HL-60 (cell line): ENCODE measurements at regions not wholly inside any gene's neighbourhood (a gene's known extent, or its start where the extent isn't known, plus 50 kb on each side); places are given as distances from the start of the nearest gene placed in this dataset.

Experiments
- DNase-seq, 2 experiments: peaks; one replicate each; pipeline ENCODE4 v3.0.0-alpha.2; 2010 to 2020; ENCODE audit warnings: low read depth in 1 of 2, low spot score in 1 of 2
- H3K27ac ChIP-seq: fragments of 250-450 bp; sonication (Bioruptor Pico); replicated peaks from 2 replicates; pipeline ENCODE4 v1.5.1; 2020; ENCODE audit warnings: mild to moderate bottlenecking, moderate library complexity
- H3K27me3 ChIP-seq: fragments of 250-450 bp; sonication (Bioruptor Pico); 2 replicates; pipeline ENCODE4 v1.5.1; 2021; ENCODE audit warnings: mild to moderate bottlenecking, moderate library complexity; ENCODE audit not compliant: insufficient read depth, poor library complexity, severe bottlenecking
- H3K4me3 ChIP-seq: replicated peaks from 2 replicates; pipeline ENCODE4 v1.5.1; 2011; ENCODE audit warnings: mild to moderate bottlenecking, control low read depth, low read length; ENCODE audit not compliant: insufficient read depth
- GABPA ChIP-seq: IDR thresholded peaks from 2 replicates; pipeline ENCODE4 v1.6.1; 2012; ENCODE audit warnings: low read depth
- POLR2AphosphoS5 ChIP-seq: IDR thresholded peaks from 2 replicates; pipeline ENCODE4 v1.6.1; 2012; ENCODE audit warnings: low read depth
- SPI1 ChIP-seq: IDR thresholded peaks from 2 replicates; pipeline ENCODE4 v1.6.1; 2012; ENCODE audit warnings: low read depth, mild to moderate bottlenecking, borderline replicate concordance
- TF ChIP-seq, protein P1 (sequence below): IDR thresholded peaks from 2 replicates; pipeline ENCODE4 v1.6.1; 2012; ENCODE audit warnings: low read depth; ENCODE audit not compliant: insufficient replicate concordance
- TF ChIP-seq, protein P2 (sequence below): IDR thresholded peaks from one replicate; pipeline ENCODE4 v1.5.1; 2011; ENCODE audit warnings: low read length, control low read depth, inconsistent platforms; ENCODE audit not compliant: insufficient read depth

DNA sequence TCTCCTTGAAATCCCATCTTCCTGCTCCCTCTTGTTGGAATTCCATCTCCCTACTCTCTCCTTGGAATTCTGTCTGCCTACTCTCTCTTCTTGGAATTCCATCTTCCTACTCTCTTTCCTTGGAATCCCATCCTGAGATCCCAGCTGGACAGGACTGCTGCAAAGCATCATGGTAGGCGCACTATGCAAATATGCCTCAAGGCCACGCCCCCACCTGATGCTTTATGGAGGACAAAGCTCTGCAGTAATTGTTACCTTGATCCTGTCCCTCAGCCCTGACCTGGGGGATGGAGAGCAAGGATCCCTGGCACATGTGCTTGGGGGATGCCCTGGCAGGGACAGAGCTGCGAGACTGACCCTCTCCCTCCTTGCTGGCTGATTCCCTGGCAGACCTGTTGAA lies 185.6 kb downstream of the TBX5 start:
- DNase-seq = no peak
- Histone ChIP-seq H3K4me3 (no peak overlapping the region), H3K27ac (no peak overlapping the region), H3K27me3 (peaks cover 2% of the 10 kb centered on the region)
- TF ChIP-seq, protein P1, sequence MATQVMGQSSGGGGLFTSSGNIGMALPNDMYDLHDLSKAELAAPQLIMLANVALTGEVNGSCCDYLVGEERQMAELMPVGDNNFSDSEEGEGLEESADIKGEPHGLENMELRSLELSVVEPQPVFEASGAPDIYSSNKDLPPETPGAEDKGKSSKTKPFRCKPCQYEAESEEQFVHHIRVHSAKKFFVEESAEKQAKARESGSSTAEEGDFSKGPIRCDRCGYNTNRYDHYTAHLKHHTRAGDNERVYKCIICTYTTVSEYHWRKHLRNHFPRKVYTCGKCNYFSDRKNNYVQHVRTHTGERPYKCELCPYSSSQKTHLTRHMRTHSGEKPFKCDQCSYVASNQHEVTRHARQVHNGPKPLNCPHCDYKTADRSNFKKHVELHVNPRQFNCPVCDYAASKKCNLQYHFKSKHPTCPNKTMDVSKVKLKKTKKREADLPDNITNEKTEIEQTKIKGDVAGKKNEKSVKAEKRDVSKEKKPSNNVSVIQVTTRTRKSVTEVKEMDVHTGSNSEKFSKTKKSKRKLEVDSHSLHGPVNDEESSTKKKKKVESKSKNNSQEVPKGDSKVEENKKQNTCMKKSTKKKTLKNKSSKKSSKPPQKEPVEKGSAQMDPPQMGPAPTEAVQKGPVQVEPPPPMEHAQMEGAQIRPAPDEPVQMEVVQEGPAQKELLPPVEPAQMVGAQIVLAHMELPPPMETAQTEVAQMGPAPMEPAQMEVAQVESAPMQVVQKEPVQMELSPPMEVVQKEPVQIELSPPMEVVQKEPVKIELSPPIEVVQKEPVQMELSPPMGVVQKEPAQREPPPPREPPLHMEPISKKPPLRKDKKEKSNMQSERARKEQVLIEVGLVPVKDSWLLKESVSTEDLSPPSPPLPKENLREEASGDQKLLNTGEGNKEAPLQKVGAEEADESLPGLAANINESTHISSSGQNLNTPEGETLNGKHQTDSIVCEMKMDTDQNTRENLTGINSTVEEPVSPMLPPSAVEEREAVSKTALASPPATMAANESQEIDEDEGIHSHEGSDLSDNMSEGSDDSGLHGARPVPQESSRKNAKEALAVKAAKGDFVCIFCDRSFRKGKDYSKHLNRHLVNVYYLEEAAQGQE = no peak
- no peak for TF ChIP-seq SPI1
- no peak for TF ChIP-seq POLR2AphosphoS5
- no peak for TF ChIP-seq GABPA
- TF ChIP-seq, protein P2, sequence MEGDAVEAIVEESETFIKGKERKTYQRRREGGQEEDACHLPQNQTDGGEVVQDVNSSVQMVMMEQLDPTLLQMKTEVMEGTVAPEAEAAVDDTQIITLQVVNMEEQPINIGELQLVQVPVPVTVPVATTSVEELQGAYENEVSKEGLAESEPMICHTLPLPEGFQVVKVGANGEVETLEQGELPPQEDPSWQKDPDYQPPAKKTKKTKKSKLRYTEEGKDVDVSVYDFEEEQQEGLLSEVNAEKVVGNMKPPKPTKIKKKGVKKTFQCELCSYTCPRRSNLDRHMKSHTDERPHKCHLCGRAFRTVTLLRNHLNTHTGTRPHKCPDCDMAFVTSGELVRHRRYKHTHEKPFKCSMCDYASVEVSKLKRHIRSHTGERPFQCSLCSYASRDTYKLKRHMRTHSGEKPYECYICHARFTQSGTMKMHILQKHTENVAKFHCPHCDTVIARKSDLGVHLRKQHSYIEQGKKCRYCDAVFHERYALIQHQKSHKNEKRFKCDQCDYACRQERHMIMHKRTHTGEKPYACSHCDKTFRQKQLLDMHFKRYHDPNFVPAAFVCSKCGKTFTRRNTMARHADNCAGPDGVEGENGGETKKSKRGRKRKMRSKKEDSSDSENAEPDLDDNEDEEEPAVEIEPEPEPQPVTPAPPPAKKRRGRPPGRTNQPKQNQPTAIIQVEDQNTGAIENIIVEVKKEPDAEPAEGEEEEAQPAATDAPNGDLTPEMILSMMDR = no peak

DNA sequence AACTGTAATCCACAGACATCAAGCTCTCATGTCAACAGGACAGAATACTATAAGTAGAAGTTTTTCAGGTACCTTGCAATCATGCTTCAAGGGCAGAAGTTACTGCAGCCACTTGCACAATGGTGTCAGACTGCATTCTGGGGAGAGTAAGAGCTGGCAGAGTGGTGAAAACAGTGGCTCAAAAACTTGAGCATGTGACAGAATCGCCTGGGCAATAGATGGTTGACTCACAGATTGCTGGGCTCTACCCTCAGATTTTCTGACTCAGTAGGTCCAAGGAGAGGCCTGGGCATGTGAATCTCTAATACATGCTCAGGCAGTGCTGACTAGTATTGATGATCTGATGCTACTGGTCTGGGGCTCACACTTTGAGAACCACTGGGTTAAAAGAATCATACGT lies 187.8 kb downstream of the TBX5 start:
- DNase-seq = no peak
- H3K27me3 ChIP-seq = peaks cover 2% of the 10 kb centered on the region
- TF ChIP-seq GABPA (no peak), SPI1 (no peak), POLR2AphosphoS5 (no peak)
- TF ChIP-seq, protein P1 = no peak
- TF ChIP-seq, protein P2 = no peak
- no peak overlapping the region for H3K4me3 ChIP-seq
- no peak overlapping the region for H3K27ac ChIP-seq

DNA sequence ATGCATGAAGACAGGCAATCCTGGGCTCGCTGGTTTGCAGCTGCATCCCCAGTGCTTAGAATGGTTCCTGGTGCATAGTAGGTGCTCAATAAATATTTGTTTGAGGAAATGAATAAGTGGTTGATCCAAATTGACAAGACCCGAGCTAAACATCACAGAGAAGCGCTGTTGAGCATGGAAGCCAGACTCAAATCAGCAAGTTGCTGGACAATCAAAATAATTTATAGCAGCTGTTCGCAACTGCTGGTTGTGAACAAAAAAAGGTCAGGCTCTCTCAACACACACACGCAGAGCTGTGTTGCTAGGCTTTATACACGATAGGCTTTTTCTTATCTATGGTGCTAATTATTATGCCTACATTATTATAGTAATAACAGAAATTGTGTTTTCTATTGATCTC lies 190.2 kb downstream of the TBX5 start:
- TF ChIP-seq SPI1 = no peak
- TF ChIP-seq POLR2AphosphoS5 = no peak
- no peak for TF ChIP-seq GABPA
- TF ChIP-seq, protein P1 = no peak
- TF ChIP-seq, protein P2 = no peak
- Histone ChIP-seq H3K27ac (no peak overlapping the region), H3K27me3 (no peaks in the 10 kb centered on the region), H3K4me3 (no peak overlapping the region)
- DNase-seq = no peak
